Neural progenitor cell (in vitro differentiated cells): ENCODE measurements at regions not wholly inside any gene's neighbourhood (a gene's known extent, or its start where the extent isn't known, plus 50 kb on each side); places are given as distances from the start of the nearest gene placed in this dataset.

Source experiments
- DNase-seq: peaks from one replicate; pipeline ENCODE4 v3.0.0-alpha.2; 2016; ENCODE audit warnings: low spot score
- H2AFZ ChIP-seq: fragments of 200-600 bp; sonication (generic); replicated peaks from 2 replicates; pipeline ENCODE4 v1.6.1; 2016; ENCODE audit warnings: antibody characterized with exemption
- H3F3A ChIP-seq: fragments of 200-600 bp; sonication (generic); 2 replicates; pipeline ENCODE4 v1.6.1; 2016; ENCODE audit warnings: antibody characterized with exemption, low read depth
- H3K27ac ChIP-seq: fragments of 200-600 bp; sonication (generic); 2 replicates; pipeline ENCODE4 v1.5.1; 2016; ENCODE audit warnings: mild to moderate bottlenecking
- H3K27me3 ChIP-seq: fragments of 200-600 bp; sonication (generic); 2 replicates; pipeline ENCODE4 v1.6.1; 2016; ENCODE audit warnings: mild to moderate bottlenecking, moderate library complexity
- H3K36me3 ChIP-seq: fragments of 200-600 bp; sonication (generic); 2 replicates; pipeline ENCODE4 v1.5.1; 2016
- H3K4me1 ChIP-seq: fragments of 200-600 bp; sonication (generic); 2 replicates; pipeline ENCODE4 v1.6.1; 2016; ENCODE audit warnings: mixed run types
- H3K4me2 ChIP-seq: fragments of 200-600 bp; sonication (generic); 2 replicates; pipeline ENCODE4 v1.6.1; 2016
- H3K4me3 ChIP-seq: fragments of 200-600 bp; sonication (generic); 2 replicates; pipeline ENCODE4 v1.5.1; 2016
- H3K79me2 ChIP-seq: fragments of 200-600 bp; sonication (generic); 2 replicates; pipeline ENCODE4 v1.6.1; 2016; ENCODE audit warnings: low read depth
- H3K9ac ChIP-seq: fragments of 200-600 bp; sonication (generic); 2 replicates; pipeline ENCODE4 v1.6.1; 2016
- H3K9me3 ChIP-seq: fragments of 200-600 bp; sonication (generic); 2 replicates; pipeline ENCODE4 v1.5.1; 2016; ENCODE audit warnings: low read depth
- H4K20me1 ChIP-seq: fragments of 200-600 bp; sonication (generic); 2 replicates; pipeline ENCODE4 v1.6.1; 2016; ENCODE audit warnings: low read depth
- H3K27ac Mint-ChIP-seq: 3 replicates; pipeline ENCODE4 v1.8.0; 2021; ENCODE audit warnings: mixed read lengths
- H3K27me3 Mint-ChIP-seq: 2 replicates; pipeline ENCODE4 v1.8.0; 2022; ENCODE audit warnings: low read depth, mild to moderate bottlenecking, inconsistent platforms, moderate library complexity, mixed read lengths; ENCODE audit not compliant: insufficient read depth
- H3K36me3 Mint-ChIP-seq: 3 replicates; pipeline ENCODE4 v1.8.0; 2021; ENCODE audit warnings: mixed read lengths
- H3K4me1 Mint-ChIP-seq: 3 replicates; pipeline ENCODE4 v1.8.0; 2021; ENCODE audit warnings: mixed read lengths
- H3K4me3 Mint-ChIP-seq: 3 replicates; pipeline ENCODE4 v1.8.0; 2021; ENCODE audit warnings: mild to moderate bottlenecking, moderate library complexity, mixed read lengths
- H3K9me3 Mint-ChIP-seq: 3 replicates; pipeline ENCODE4 v1.8.0; 2020; ENCODE audit warnings: mixed read lengths
- CTCF ChIP-seq: fragments of 200-600 bp; sonication (generic); IDR thresholded peaks from 2 replicates; pipeline ENCODE4 v1.5.1; 2017; ENCODE audit warnings: antibody characterized with exemption, mild to moderate bottlenecking
- EZH2 ChIP-seq: fragments of 200-600 bp; sonication (generic); IDR thresholded peaks from 2 replicates; pipeline ENCODE4 v1.6.1; 2017; ENCODE audit warnings: antibody characterized with exemption, mild to moderate bottlenecking, moderate library complexity
- EZH2phosphoT487 ChIP-seq: fragments of 200-600 bp; sonication (generic); IDR thresholded peaks from 2 replicates; pipeline ENCODE4 v1.6.1; 2017; ENCODE audit warnings: antibody characterized with exemption

- no peaks in the 10 kb centered on the region for H3K9me3 ChIP-seq
- H3K4me3 Mint-ChIP-seq: no peak overlapping the region
- H3K27me3 Mint-ChIP-seq: peaks cover 3% of the 10 kb centered on the region
- H3K9me3 Mint-ChIP-seq: no peaks in the 10 kb centered on the region
- H3K9ac ChIP-seq: no peak overlapping the region
- H3K4me1 Mint-ChIP-seq: no peaks in the 10 kb centered on the region
- no peaks in the 10 kb centered on the region for H3K4me1 ChIP-seq
- no peak overlapping the region for H2AFZ ChIP-seq
- no peak overlapping the region for H3K27ac ChIP-seq
- H3K27ac Mint-ChIP-seq: no peak overlapping the region
- no peaks in the 10 kb centered on the region for H3K27me3 ChIP-seq
- DNase-seq: no peak
- no peak overlapping the region for H3K4me3 ChIP-seq
- no peak for TF ChIP-seq EZH2
- no peak for TF ChIP-seq CTCF
- no peak for TF ChIP-seq EZH2phosphoT487
- H3K36me3 Mint-ChIP-seq: peaks cover 3% of the 10 kb centered on the region
- no peaks in the 10 kb centered on the region for H4K20me1 ChIP-seq
- no peaks in the 10 kb centered on the region for H3K79me2 ChIP-seq
- H3K36me3 ChIP-seq: no peaks in the 10 kb centered on the region
- H3F3A ChIP-seq: no peaks in the 10 kb centered on the region
- no peak overlapping the region for H3K4me2 ChIP-seq
These were observed 449.1 kb upstream of the ANKRD30A start for GRCh38 chr10:36676321-36676720.

- Histone ChIP-seq H3K9me3 (no peaks in the 10 kb centered on the region), H3K27ac (no peak overlapping the region), H3K79me2 (no peaks in the 10 kb centered on the region), H3F3A (no peaks in the 10 kb centered on the region), H3K4me1 (no peaks in the 10 kb centered on the region), H4K20me1 (no peaks in the 10 kb centered on the region), H3K9ac (no peak overlapping the region), H2AFZ (no peak overlapping the region), H3K27me3 (no peaks in the 10 kb centered on the region), H3K36me3 (no peaks in the 10 kb centered on the region), H3K4me3 (no peak overlapping the region), H3K4me2 (no peak overlapping the region)
- peaks cover 3% of the 10 kb centered on the region for H3K36me3 Mint-ChIP-seq
- DNase-seq: no peak
- H3K9me3 Mint-ChIP-seq: no peaks in the 10 kb centered on the region
- H3K27ac Mint-ChIP-seq: no peak overlapping the region
- H3K4me3 Mint-ChIP-seq: no peak overlapping the region
- peaks cover 3% of the 10 kb centered on the region for H3K27me3 Mint-ChIP-seq
- no peaks in the 10 kb centered on the region for H3K4me1 Mint-ChIP-seq
- no peak for TF ChIP-seq CTCF
- TF ChIP-seq EZH2phosphoT487: no peak
- no peak for TF ChIP-seq EZH2
These were observed 449.9 kb upstream of the ANKRD30A start for GRCh38 chr10:36675458-36675880.

- no peaks in the 10 kb centered on the region for H3K79me2 ChIP-seq
- Mint-ChIP-seq H3K4me3 (no peak overlapping the region), H3K27ac (no peak overlapping the region), H3K4me1 (peaks cover 10% of the 10 kb centered on the region), H3K27me3 (peaks cover 10% of the 10 kb centered on the region), H3K36me3 (peaks cover 3% of the 10 kb centered on the region), H3K9me3 (peaks cover 1% of the 10 kb centered on the region)
- DNase-seq: no peak
- H2AFZ ChIP-seq: no peak overlapping the region
- no peak for TF ChIP-seq EZH2phosphoT487
- no peak for TF ChIP-seq EZH2
- no peak for TF ChIP-seq CTCF
- H3K4me3 ChIP-seq: no peak overlapping the region
- no peaks in the 10 kb centered on the region for H3K36me3 ChIP-seq
- no peaks in the 10 kb centered on the region for H3K27me3 ChIP-seq
- no peaks in the 10 kb centered on the region for H3K9me3 ChIP-seq
- no peaks in the 10 kb centered on the region for H3K4me1 ChIP-seq
- no peak overlapping the region for H3K27ac ChIP-seq
- H3K9ac ChIP-seq: no peak overlapping the region
- peaks cover 2% of the 10 kb centered on the region for H4K20me1 ChIP-seq
- no peak overlapping the region for H3K4me2 ChIP-seq
- no peaks in the 10 kb centered on the region for H3F3A ChIP-seq
These were observed 453.8 kb upstream of the ANKRD30A start for GRCh38 chr10:36671607-36672006.
